ENCODE measurements at regions not wholly inside any gene's neighbourhood (a gene's known extent, or its start where the extent isn't known, plus 50 kb on each side); places are given as distances from the start of the nearest gene placed in this dataset.
"Not testable (repeated sequence)": the region's sequence is repeated elsewhere in the genome, so short reads cannot be mapped to it uniquely, and the experiment has no call there.

DNA sequence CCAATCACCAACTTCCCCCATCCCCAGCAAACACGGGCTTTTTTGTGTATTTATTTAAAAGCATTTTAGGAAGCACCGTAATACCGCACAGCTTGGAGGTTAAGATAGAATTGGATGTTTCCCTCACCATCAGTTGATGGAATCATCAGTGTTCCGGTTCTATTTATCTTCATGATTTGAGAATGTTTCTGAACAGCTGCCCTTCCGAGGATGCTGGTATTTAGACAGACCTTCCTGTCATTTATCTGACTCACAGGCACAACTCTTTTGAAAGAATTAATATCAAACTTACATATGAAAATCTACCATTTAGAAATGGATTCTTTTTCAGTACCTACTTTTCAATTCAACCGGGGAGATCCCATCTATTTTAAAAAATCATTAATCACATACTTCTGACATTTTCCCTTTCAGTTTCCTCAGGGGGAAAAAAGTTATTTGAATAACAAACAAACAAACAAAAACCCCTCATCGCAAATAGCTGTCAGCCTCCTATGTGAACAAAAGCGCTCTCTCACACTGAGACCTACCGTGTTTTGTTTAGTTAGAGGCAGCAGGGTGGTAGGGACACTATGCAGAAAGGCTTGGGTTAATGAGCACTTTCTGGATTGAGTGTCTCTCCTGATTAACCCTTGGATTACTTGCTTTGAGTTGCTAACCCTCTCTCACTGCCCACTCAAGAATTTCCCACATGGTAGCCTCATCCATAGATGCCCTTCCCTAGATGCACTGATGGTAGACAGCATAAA, 189.3 kb downstream of the TM9SF2 start:
- H3K4me3 Mint-ChIP-seq, result no peak overlapping the region
- ATAC-seq, result no peak

DNA sequence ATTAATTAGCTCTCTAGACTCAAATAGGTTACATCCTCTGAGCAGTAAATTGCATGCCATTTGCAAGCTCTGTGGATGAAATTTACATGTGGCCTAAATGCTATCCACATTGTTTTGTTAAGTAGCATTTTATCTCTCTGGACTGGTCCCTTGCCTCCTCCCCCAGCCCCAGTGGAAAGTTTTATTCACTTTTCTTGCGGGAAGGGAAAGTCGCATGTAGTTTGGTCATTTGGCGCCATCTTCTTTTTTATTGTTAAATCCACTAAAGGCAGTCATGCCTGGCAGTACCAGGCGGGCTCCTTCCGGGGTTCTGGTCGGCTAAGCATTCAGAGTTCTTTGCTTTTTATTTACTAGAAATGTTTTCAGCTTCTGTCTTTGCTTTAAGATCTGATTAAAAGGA, 188.7 kb downstream of the TM9SF2 start:
- ATAC-seq, result no peak
- no peak overlapping the region for H3K27ac Mint-ChIP-seq
- peaks cover 7% of the 10 kb centered on the region for H3K36me3 Mint-ChIP-seq
- H3K27me3 Mint-ChIP-seq, result no peaks in the 10 kb centered on the region
- no peaks in the 10 kb centered on the region for H3K9me3 Mint-ChIP-seq
- peaks cover 15% of the 10 kb centered on the region for H3K4me1 Mint-ChIP-seq
- no peak overlapping the region for H3K4me3 Mint-ChIP-seq

More for the DNA sequence above, 189.3 kb downstream of the TM9SF2 start:
- H3K27me3 Mint-ChIP-seq, result no peaks in the 10 kb centered on the region
- H3K4me1 Mint-ChIP-seq, result peaks cover 15% of the 10 kb centered on the region
- no peaks in the 10 kb centered on the region for H3K9me3 Mint-ChIP-seq
- peaks cover 7% of the 10 kb centered on the region for H3K36me3 Mint-ChIP-seq
- H3K27ac Mint-ChIP-seq, result no peak overlapping the region

DNA sequence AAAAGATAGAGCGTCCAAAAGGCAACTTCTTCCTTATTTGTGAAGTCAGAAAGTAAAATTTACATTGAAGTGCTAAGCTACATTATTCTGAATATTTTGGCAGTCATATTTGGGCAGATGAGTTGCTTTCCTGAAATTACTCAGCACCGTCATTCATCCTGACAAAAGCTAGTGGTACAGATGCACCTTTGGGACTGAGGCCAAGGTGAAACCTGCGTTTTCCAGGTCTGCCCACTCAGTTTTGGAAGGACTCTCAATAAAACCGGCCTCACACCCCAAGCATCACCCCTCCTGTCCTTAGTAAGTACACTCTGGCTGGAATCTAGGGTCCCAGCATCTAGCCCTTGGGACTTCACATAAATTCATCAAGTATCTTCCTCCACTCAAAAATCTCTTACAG, 187.5 kb downstream of the TM9SF2 start:
- Mint-ChIP-seq H3K4me3 (no peak overlapping the region), H3K4me1 (peaks cover 15% of the 10 kb centered on the region), H3K36me3 (peaks cover 7% of the 10 kb centered on the region), H3K9me3 (no peaks in the 10 kb centered on the region), H3K27me3 (no peaks in the 10 kb centered on the region), H3K27ac (no peak overlapping the region)
- no peak for ATAC-seq

DNA sequence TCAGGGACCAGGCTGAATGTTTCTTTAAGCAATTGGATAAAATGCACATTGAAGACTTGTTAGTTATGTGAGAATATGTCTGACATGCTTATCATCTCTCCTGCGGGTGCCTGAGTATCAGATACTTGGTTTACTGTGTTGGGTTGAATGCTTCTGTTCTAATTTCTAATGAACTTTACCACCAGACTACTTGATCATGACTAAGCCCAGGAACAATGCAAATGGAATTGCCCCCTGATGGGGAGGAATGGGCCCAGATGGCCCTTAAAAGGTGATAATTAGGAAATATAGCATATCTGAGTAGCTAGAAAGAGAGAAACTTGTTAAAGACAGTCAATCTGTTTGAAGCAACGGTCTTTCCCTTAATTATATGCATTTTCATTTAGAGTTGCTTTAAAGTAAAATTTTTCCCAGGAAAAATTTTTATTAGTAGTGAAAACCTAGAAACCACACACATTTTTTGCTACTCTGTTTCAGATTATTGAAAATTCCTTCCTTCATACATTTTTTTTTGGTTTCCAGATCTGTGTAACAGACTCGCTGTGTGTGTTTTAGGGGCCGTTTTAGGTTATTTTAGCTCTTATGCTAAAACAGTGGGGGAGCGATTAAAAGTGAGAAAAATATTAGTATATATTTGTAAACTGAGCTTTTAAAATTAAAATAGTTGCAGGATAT, 186.6 kb downstream of the TM9SF2 start:
- H3K9me3 Mint-ChIP-seq, result no peaks in the 10 kb centered on the region
- no peak for ATAC-seq
- H3K27me3 Mint-ChIP-seq, result no peaks in the 10 kb centered on the region
- peaks cover 15% of the 10 kb centered on the region for H3K4me1 Mint-ChIP-seq
- no peak overlapping the region for H3K4me3 Mint-ChIP-seq
- H3K36me3 Mint-ChIP-seq, result peaks cover 7% of the 10 kb centered on the region
- H3K27ac Mint-ChIP-seq, result no peak overlapping the region

DNA sequence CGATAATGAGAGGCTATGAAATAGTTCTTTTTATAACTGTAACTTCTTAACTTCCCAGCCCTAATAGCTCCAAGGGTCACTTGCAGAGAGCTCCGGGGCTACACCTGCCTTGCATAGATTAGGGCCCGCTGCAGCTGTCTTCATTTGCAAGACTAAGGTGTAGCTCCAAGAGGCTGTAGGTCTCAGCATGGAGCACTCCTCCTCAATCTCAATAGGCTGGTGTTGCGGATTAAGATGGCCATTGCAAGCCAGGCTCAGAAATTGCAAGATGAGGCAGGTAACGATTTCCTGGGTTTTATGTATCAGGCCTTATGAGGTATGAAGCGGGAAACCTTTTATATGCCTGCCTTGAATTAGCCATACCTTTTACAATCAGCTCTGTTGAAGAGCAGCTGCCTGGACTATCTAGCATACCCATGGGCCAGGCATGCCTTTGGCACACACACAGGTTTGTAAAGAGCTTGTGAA, 185.7 kb downstream of the TM9SF2 start:
- Mint-ChIP-seq H3K4me1 (peaks cover 15% of the 10 kb centered on the region), H3K27me3 (no peaks in the 10 kb centered on the region), H3K36me3 (peaks cover 7% of the 10 kb centered on the region), H3K4me3 (no peak overlapping the region), H3K9me3 (no peaks in the 10 kb centered on the region), H3K27ac (no peak overlapping the region)
- no peak for ATAC-seq

DNA sequence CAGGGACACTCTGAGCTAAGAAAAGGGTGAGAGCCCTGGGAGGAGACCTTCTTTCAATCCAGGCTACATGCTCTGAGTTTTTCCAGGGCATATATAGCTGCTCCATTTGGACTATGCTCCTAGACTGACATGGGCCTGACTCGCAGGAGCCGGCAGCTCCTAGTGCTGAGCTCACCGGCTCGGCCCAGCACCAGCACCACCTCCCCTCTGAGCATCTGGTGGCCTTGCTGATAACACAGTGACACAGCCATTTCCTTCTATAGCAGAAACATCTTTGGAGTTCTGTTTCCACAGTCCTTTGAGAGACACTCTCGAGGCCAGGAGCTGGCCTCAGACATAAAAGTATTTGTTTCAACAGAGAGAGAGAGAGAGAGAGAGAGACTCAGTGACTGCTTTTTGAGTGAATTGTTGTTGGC, 184.9 kb downstream of the TM9SF2 start:
- Mint-ChIP-seq H3K27ac (no peak overlapping the region), H3K9me3 (no peaks in the 10 kb centered on the region), H3K27me3 (no peaks in the 10 kb centered on the region), H3K4me1 (peaks cover 9% of the 10 kb centered on the region), H3K4me3 (no peak overlapping the region), H3K36me3 (peaks cover 7% of the 10 kb centered on the region)
- ATAC-seq, result no peak

DNA sequence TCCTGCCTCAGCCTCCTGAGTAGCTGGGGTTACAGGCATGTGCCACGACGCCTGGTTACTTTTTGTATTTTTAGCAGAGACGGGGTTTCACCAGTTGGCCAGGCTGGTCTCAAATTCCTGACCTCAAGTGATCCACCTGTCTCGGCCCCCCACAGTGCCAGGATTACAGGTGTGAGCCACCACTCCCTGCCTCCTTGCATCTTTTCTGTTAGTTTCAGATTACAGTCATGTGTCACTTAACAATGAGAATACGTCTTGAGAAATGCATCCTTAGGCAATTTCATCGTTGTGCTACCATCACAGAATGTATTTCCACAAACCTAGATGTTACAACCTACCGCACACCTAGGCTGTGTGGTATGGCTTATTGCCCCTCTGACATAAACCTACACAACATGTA, 180.4 kb downstream of the TM9SF2 start:
- no peak for ATAC-seq
- no peak overlapping the region for H3K4me3 Mint-ChIP-seq
- no peaks in the 10 kb centered on the region for H3K27me3 Mint-ChIP-seq
- no peaks in the 10 kb centered on the region for H3K4me1 Mint-ChIP-seq
- H3K36me3 Mint-ChIP-seq, result no peaks in the 10 kb centered on the region
- H3K27ac Mint-ChIP-seq, result no peak overlapping the region
- H3K9me3 Mint-ChIP-seq, result no peaks in the 10 kb centered on the region

DNA sequence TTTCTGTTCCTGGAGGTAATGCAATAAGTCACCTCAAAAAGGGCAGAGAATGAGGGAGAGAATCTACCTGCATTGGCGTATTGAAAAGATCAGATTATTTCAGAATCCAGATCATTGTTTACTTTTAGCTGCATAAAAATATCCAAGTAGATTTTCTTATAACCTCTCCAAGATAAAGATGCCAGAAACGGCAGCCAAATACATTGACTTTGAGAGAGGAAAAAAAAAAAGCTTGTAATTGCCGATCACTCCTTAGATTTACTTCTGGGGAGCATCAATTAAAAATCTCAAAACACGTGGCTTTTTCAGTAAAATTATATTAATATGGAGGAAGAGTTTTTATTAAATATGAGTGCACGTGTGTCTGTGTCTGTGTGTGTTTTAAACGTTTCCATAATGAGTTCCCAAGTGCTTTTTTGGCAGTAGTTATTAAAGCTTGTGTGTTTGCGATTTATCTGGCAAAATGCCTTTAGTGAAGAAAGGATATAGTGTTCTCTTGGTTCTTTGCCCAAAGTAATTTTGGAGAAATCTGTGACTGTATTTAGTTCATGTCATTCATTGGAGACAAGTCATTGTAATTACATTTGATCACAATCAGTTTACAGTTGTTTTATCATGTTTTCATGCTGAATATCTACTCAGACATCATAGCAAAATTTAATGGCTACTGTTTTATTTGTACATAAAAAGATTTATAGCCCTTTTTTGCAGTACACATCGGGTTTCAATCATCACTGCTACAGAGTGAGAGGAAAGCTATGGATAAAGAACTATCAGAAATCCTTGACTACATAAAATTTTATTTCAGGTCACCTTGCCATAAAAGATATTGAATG, 176.1 kb downstream of the TM9SF2 start:
- H3K27me3 Mint-ChIP-seq, result no peaks in the 10 kb centered on the region
- H3K4me3 Mint-ChIP-seq, result no peak overlapping the region
- H3K9me3 Mint-ChIP-seq, result peaks cover 6% of the 10 kb centered on the region
- peaks cover 5% of the 10 kb centered on the region for H3K36me3 Mint-ChIP-seq
- H3K4me1 Mint-ChIP-seq, result no peaks in the 10 kb centered on the region
- no peak for ATAC-seq
- H3K27ac Mint-ChIP-seq, result no peak overlapping the region

DNA sequence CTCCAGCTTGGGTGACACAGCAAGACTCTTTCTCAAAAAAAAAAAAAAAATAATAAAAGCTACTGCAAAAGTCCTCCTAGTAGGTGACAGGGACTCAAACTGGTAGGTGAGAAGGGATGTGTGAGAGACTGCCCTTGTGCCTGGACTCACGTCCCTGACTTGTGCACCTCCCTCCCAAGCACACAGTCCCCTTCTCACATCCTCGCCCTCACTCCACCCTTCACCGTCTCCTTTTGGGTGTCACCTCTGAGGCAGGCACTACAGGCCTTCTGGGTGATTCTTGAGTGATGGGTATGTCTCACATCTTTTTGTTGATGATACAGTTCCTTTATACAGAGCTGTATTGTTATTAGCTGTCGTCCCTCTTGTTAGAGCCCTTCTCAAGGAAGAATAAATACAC, 170.5 kb downstream of the TM9SF2 start:
- H3K27ac Mint-ChIP-seq, result no peak overlapping the region
- peaks cover 5% of the 10 kb centered on the region for H3K36me3 Mint-ChIP-seq
- ATAC-seq, result no peak
- peaks cover 6% of the 10 kb centered on the region for H3K9me3 Mint-ChIP-seq
- no peaks in the 10 kb centered on the region for H3K4me1 Mint-ChIP-seq
- H3K4me3 Mint-ChIP-seq, result no peak overlapping the region
- H3K27me3 Mint-ChIP-seq, result no peaks in the 10 kb centered on the region

DNA sequence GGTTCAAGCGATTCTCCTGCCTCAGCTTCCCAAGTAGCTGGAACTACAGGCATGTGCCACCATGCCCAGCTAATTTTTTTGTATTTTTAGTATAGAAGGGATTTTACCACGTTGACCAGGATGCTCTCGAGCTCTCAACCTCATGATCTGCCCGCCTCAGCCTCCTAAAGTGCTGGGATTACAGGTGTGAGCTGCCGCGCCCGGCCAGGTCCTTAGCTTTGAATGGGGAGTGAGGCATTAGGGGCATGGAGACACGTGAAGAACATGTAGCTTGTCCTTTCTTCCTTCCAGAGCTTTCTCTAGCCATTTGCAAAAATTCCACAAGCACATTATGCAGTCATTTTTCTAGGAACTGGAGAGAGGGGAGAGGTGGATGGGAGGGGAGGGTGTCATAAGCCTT, 167.8 kb downstream of the TM9SF2 start:
- not testable (repeated sequence) for H3K27me3 Mint-ChIP-seq, ATAC-seq, H3K27ac Mint-ChIP-seq

DNA sequence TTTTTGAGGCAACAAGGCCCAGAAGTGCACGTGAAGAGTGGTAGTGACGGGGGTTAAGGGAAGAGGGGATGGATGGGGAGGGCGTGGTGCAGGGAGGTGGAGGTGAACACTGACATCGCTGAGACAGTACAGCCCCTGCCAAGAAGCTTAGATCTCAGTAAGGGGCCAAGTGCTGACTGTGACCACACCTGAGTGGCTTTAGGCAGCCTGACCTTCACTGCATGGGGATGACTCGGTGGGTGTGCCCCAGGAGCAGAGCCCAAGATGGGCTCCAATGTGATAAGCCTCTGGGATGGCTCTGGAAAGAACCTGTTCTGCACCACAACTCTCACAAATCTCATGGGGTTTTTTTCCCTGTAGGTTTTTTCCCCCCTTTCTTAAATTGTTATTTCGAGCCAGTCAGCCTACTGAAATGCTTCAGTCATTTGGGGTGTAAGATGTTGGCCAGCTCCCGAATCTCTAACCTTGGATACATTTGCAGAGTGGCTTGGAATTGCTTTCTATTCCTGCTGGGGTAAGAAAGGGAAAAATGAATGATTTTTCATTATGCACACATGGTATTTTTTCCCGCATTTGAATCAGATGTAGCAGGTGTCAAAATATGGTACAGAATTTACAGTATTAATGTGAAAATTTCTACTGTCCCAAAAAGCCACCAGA, 165.0 kb downstream of the TM9SF2 start:
- no peaks in the 10 kb centered on the region for H3K36me3 Mint-ChIP-seq
- H3K27ac Mint-ChIP-seq, result no peak overlapping the region
- no peak overlapping the region for H3K4me3 Mint-ChIP-seq
- no peak for ATAC-seq
- H3K4me1 Mint-ChIP-seq, result no peaks in the 10 kb centered on the region
- no peaks in the 10 kb centered on the region for H3K9me3 Mint-ChIP-seq
- H3K27me3 Mint-ChIP-seq, result no peaks in the 10 kb centered on the region

More for the DNA sequence above, 167.8 kb downstream of the TM9SF2 start:
- H3K9me3 Mint-ChIP-seq, H3K4me1 Mint-ChIP-seq, H3K4me3 Mint-ChIP-seq, H3K36me3 Mint-ChIP-seq: not testable (repeated sequence)

DNA sequence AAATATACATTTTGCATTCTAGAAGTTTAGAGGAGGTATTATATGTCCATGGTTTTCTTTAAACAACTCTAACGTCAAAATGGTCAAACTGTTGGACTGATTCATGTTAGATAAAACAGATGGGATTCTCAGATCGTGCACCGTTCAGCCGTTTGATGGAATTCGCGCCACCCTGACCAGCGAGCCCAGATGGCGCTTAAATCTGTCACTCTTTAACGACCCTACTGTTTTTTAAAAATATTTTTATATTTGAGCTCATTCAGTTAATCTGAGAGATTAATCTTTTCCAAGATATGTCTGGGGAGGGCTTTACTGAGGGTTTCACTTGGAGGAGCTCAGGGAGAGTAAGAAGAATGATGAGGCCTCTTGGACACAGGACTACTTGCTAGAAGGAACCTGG, 164.4 kb downstream of the TM9SF2 start:
- H3K4me3 Mint-ChIP-seq, result no peak overlapping the region
- no peaks in the 10 kb centered on the region for H3K9me3 Mint-ChIP-seq
- H3K27ac Mint-ChIP-seq, result no peak overlapping the region
- no peaks in the 10 kb centered on the region for H3K27me3 Mint-ChIP-seq
- no peaks in the 10 kb centered on the region for H3K4me1 Mint-ChIP-seq
- no peak for ATAC-seq
- H3K36me3 Mint-ChIP-seq, result no peaks in the 10 kb centered on the region

DNA sequence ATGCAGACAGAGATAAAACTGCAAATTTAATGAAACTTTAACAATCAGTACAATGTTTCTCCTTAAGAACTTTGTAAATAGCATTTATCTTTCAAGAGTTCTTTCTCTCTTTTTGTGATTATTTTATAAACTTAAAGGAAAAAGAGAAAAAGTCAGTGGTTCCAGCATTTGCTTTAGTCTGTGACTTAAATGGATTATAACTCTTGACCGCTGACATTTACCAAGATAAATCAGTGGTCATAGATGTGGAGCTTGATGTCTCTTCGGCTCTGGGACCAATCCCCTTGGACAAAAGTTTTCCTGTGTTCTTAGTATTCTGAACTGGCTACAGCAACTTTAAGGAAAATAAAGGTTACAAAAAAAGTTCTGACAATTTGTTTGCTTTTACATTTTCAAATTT, 162.6 kb downstream of the TM9SF2 start:
- Mint-ChIP-seq H3K4me1 (no peaks in the 10 kb centered on the region), H3K27ac (no peak overlapping the region)

DNA sequence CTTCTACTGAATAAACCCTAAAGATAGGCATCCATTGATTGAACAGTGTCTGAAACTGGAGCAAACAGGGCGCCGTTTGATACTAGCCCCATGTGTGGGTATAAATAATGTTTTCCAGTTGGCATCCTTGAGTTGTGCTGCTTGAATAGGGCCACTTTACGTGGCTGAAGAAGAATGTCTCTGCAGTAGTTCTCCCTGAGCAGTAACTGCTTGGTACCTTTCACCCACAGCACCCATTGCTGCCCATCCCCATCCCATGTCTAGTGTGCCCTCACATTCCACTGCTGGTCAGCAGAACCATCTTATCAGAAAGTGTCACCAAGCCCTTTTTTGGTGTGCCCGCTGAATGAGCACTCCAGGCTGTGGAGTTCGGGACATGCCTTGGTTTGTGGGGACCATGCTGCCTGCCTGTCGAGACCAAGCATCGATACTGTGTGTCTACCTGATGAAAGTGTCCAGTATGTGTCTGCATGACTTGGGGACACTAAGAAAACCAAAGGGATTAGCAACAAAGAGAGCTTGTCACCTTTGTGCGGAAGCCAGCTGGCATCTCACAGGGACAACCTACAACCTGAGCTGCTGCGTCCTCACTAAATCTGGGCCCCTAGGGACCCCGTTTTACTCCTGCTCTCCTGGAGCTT, 162.0 kb downstream of the TM9SF2 start:
- Mint-ChIP-seq H3K4me3 (no peak overlapping the region), H3K4me1 (peaks cover 3% of the 10 kb centered on the region), H3K36me3 (no peaks in the 10 kb centered on the region), H3K9me3 (no peaks in the 10 kb centered on the region), H3K27ac (no peak overlapping the region), H3K27me3 (no peaks in the 10 kb centered on the region)
- no peak for ATAC-seq

More for the DNA sequence above, 162.6 kb downstream of the TM9SF2 start:
- no peak for ATAC-seq
- Mint-ChIP-seq H3K27me3 (no peaks in the 10 kb centered on the region), H3K4me3 (no peak overlapping the region), H3K36me3 (no peaks in the 10 kb centered on the region), H3K9me3 (no peaks in the 10 kb centered on the region)

DNA sequence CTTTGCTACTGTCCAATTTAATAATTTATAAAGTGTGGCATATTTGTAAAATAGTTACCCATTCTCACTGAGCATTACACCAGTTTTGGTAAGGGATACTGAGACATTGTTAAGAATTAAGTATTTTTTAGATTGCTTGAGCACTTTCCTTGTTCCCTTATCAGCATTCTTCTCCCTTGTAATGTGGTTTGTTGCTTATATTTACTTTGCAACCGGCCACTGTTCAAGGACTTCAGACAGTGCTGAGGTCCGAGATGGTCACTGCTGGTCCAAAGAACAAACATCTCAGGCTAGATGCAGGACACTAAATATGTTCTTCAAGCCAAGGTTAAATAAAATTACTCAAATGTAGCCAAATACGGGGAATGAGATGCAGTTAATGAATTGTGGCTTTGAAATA, 161.4 kb downstream of the TM9SF2 start:
- Mint-ChIP-seq H3K36me3 (no peaks in the 10 kb centered on the region), H3K4me1 (peaks cover 9% of the 10 kb centered on the region), H3K27me3 (no peaks in the 10 kb centered on the region), H3K4me3 (no peak overlapping the region), H3K9me3 (no peaks in the 10 kb centered on the region), H3K27ac (no peak overlapping the region)
- no peak for ATAC-seq

All from stimulated activated memory B cell treated with anti-CD40 and anti-IgM and Interleukin-4, amounts not matched to agents 10 μg/mL and 1 μg/mL and 100 μg/mL, for 72 hours (primary cell).